ENCODE measurements at regions not wholly inside any gene's neighbourhood (a gene's known extent, or its start where the extent isn't known, plus 50 kb on each side); places are given as distances from the start of the nearest gene placed in this dataset.

- TF ChIP-seq CTCF (IDR thresholded peaks at IDR 0.05) = no peak
- no peak for TF ChIP-seq ZFX (IDR thresholded peaks at IDR 0.05; ENCODE audit: borderline replicate concordance)
These were observed 510.3 kb upstream of the KLF4 start for GRCh38 chr9:107999890-108000289.

Measured in 22Rv1 (cell line).